ENCODE measurements at regions not wholly inside any gene's neighbourhood (a gene's known extent, or its start where the extent isn't known, plus 50 kb on each side); places are given as distances from the start of the nearest gene placed in this dataset.

DNA sequence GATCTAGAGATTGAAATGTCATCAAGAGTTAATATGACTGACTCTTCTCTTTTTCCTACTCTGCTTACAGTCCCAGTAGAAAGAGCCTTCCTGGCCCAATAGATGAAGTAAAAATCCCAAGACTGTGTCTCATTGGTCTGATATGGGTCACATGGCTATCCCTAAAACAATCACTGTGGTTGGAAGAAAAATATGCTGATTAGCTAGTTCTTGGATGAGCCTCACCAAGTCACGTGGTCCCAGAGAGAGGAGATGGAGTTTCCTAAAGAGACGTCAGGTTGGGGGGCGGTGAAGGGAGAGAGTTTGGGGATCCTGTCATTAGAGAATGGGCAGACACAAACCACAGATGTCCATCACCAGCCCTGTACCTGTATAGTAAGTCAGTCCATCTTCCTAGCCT is 466.3 kb downstream of the HAPSTR1 start:
- no peak for DNase-seq

DNA sequence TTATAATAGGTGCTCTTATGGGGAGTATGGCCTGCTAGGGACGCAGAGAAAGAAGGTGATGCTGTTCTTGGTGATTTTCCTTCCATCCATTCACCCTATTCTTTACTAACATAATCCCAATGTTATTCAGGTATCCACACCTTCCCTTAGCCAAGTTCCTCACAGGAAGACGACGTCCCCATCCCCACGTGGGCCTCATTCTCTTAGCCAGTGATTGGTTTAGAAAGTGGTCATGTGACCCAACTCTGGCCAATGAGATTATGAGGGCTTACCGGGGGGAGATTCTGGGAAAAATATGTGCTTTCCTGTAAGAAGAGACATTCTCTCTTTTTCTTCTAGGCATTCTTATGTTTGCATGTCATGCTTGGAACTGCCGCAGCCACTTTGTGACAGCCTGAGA is 474.7 kb downstream of the HAPSTR1 start:
- no peak for DNase-seq

DNA sequence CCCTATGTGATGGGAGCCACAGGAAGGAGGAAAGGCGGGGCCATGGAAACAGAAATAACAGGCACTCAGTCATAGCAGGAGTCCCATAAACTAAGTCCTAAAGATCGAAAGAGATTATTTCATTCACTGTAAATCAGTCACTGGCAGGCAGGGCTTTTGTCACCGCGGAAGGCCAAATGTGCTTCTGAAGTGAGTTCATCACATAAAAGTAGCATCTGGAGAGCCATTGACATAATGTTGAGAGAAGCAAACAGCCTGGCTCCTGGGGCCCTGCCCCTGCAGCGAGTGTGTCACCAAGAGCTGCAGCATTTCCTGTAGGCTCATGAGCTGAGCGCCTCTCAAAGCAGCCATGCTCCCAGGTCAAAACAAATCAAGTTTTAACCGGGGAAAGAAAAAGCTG is 476.2 kb downstream of the HAPSTR1 start:
- no peak for DNase-seq

DNA sequence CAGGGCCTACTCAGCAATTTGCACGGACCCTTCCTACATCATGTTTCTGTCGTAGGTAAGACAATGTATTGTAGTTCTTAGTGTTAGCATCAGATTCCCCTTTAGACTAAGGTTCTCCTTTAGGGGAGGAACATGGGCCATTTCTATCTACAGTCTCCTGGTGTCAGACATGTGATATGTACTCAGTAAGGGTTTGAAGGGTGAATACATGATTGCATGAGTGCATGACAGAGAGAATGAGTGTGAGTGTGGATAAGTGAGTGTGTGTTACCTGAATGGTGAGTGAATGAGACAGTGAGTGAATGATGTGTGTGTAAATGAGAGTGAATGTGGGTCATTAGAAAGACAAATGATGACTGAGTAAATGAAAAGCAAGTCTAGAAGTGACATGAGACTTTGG is 476.8 kb downstream of the HAPSTR1 start:
- DNase-seq: no peak

DNA sequence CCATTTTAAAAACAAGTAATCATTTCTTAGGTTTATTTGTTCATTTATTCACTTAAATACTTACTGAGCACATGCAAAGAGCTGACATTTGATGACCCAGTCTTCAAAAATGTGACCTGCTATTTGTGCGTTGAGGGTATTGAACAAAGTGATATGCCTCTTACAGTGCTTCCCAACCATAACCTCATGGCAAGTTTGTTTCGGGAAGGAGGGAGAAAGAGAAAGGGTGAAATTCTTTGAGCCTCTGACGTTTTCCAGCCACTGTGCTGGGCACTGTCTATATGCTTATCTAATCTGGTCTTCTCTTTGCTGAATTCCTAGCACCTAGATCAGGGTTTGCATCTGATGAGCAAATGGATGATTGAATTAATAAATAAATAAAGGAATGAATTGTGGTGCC is 479.1 kb downstream of the HAPSTR1 start:
- DNase-seq: no peak

DNA sequence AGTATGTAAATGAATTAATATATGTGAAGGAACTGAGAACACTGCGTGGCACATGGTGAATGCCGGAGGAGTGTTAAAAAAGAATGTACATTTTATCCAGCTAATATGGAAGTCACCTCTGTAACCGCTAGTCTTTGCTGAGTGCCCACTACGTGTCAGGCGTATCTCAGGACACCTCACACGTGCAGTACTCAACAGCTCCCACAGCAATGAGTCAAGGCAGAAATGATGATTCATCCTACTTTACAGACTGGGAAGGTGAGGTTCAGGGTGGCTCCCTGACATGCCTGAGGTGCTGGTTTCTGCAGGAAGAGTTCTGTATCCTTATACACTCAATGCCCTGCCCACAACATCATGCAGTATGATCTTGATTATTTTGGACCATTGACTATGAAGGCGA is 487.0 kb downstream of the HAPSTR1 start:
- DNase-seq: no peak

DNA sequence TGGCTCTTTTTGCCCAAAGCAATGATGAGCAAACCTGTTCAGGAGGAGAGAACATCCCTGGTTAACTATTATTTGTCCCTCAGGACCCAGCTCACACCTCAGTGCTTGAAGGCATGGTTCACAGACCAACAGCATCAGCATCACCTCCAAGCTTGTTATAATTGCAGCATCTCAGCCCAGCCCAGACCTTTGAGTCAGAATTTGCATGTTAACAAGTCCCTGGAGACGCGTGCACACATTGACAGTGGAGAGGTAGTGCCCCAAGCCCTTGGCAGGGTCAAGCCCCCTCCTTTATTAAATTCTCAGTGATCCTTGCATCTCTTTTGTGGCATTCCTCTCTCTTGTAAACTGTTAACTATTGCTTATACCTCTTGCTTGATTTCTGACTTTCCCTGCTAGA is 488.6 kb downstream of the HAPSTR1 start:
- DNase-seq: no peak

DNA sequence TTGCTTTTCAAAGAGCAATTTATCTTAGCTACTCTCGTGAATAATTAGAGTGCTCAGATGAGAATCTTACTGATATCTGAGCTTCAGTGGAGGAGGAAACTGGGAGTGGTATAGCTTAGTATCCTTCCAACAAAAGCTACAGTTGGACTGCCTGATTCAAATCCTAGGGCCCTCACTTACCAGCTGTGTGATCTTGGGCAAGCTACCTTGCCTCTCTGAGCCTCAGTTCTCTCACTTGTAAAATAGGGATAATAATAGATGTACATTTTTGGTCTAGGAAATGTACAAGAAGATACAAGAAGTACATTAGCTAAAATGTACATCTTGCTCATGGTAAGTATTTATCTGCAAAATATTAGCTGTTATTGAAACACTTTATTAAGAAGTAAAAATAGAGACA is 502.0 kb downstream of the HAPSTR1 start:
- DNase-seq: no peak

DNA sequence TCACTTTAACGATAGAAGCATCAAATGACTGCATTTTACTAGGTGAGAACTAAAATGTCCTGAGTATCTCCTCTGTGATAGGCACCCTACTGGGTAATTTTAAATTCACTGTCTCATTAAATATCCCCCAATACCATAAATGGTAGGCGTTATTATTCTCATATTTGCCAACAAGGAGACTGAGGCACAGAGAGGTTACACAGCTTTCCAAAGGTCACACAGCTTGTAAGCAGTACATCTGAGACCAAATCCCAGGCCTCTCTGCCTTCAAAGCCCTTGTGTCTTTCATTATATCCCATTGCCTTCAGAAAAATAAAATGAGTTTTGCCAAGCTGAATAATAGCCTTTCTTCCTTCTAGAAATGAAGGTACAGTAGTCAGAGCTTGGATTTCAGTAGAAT is 502.6 kb downstream of the HAPSTR1 start:
- DNase-seq: no peak

DNA sequence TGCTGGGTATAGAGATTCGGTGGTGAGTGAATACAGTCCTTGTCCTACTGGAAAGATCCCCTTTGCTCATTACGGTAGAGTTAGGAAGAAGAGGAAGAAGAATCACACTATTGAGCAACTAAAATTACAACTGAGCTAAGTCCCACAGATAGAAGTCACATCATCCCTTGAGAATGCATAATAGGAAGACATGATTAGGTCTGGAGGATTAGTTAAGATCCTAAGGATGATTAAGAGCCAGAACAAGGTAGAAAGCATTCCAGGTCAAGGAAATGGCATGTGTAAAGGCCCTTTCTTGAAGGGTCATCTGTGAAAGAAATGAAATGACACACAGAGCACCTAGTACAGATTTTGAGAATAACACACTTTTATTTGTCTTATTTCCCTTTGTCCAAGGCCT is 503.5 kb downstream of the HAPSTR1 start:
- DNase-seq: no peak

DNA sequence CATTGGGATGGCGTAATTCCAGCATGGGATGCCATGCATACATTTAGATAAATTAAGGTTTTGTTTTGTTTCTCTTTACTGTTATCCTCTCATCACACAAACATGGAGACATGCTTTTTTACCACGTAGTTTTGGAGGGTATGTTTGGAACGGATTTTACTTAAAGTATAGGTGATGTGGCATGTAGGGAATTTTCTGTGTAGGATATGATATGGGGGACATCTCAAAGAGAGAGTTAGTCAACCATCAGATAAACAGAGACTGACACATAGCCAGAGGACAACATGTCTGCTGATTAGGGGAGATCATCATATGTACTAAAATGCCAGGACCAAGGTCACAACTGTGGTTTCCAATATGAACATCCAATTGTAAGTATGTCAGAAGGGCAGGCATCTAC is 503.9 kb downstream of the HAPSTR1 start:
- no peak for DNase-seq

DNA sequence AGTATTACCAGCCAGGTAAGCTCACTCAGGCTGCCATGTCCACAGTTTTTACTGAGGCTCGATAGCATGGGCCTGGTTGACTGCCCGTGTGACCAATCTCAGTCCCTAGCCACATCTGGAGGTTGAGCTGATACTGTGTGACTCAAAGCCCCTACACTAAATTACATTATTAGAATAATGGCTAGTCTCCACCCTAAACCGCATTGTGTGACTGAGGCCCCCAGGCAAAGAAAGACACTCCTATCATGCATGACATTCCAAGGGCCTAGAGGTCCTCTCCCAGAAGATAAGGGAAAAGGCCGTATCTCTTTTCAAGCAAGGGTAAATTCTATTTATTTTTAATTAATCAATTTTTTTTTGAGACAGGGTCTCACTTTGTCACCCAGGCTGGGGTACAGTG is 505.3 kb downstream of the HAPSTR1 start:
- DNase-seq: no peak

DNA sequence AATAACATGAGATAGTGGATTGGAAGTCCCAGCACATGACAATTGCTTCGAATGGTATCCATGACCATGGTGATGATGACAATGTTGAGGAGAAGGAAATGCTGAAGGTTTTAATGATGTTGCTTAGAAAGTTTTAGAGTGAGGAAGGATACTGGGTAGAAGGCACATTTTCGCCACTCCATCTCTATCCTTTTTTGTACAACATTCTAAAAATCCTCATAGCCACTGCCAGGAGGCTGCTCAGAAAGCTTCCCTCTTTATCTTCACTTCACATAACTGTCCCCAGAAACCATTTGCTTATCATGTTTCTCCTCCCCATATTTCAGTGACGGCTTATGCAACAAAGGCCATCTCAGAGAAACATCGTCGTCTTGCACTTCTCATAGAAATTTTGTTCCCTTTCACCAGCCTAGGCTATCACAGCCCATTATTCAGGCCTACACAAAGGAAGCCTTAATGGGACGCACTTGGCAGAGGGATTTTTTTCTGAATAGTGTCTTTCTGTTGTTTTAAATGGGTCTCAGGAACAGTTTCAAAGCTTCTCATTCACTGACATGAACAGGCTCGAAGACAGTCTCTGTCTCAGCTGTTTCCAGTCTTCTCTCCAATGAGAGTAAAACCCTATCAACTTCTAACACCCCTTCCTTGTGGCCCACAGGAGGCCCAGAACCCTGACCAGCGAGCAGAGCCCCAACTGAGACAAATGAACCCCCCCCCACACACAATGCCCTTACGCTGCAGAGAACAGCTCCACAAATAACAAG is 506.7 kb downstream of the HAPSTR1 start:
- peak in 26 of 51 donors; percentile 1 to 85 (median 19) for DNase-seq

DNA sequence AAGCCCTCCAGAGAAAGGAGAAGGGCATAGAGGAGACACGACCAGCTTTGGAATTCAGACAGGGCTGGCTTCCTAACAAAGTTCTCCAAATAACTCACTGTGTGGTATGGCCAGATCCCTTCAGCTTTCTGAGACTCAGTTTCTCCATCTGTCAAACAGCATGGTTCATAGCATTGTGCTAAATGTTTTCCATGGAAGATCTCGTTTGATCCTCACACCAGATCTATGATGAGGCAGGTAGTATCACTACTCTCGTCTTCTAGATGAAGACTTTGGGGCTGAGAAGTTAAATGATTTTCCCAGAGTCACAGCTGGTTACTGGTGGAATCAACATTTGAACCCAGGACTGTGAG is 507.3 kb downstream of the HAPSTR1 start:
- DNase-seq: no peak

DNA sequence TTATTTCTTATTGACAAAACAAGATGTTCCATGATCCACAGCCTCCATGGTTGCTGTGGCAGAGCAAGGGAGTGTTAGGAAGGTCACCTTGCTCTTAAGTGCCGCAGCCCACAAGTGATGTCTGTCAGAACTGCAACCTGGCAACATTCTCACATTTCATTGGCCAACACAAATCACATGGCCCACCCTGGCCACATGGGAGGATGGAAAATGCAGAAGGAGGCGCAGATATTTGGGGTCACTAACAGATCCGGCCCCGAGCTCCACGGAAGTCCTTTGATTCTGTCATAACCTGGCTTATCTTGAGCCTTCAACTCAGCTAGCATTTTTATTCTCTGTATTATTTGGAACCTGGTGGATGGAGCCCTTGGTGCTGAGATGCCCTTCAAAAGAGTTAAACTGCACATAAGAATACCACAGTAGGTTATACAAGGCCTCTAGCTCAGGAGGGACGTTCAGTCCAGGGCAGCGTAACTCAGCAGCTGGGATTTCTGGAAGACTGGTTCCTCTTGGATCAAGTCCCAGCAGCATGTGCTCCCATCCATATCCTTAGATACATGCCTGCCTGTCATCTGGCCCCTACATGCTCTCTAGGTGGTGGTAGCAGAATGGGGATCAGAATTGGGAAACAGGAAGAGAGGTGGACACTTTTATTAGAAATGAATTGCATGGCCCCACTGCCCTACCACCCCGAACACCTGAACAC is 508.1 kb downstream of the HAPSTR1 start:
- no peak for DNase-seq

DNA sequence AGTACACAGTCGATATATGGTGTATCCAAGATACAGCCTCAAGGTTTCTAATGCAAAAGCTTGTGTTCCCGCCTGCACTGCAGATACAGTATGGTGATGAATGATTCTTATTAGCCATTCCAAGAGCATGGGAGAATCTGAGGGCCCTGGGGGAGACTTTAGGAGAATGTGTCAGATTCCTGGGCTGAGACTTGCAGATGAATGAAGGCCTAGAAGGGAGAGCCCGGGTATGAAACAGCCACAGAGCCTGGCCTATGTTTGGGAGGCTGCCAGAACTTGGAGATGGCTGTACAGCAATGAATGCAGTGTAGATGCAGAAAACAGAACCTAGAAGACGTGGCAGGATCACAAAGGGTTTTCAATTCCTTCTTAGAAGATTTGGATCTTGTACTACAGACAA is 510.7 kb downstream of the HAPSTR1 start:
- peak in 6 of 51 donors; percentile 0 to 5 (median 2) for DNase-seq

DNA sequence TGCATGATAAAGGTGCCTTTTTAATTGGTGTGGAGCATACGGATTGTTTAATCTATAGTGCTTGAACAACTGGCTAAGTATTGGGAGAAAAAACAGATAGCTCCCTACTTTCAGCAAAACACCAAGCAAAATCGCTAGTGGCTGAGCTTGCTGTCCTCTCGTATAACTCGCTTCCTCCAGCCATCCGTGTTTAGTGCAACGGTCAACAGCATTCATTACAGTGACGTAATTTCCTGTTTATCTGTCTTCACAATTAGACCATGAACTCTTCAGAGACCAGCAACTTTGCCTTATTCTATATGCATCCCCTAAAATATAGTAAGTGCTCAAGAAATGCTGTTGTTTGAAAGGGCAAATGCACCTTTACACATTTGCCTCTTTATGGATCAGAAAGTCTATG is 511.9 kb downstream of the HAPSTR1 start:
- no peak for DNase-seq

DNA sequence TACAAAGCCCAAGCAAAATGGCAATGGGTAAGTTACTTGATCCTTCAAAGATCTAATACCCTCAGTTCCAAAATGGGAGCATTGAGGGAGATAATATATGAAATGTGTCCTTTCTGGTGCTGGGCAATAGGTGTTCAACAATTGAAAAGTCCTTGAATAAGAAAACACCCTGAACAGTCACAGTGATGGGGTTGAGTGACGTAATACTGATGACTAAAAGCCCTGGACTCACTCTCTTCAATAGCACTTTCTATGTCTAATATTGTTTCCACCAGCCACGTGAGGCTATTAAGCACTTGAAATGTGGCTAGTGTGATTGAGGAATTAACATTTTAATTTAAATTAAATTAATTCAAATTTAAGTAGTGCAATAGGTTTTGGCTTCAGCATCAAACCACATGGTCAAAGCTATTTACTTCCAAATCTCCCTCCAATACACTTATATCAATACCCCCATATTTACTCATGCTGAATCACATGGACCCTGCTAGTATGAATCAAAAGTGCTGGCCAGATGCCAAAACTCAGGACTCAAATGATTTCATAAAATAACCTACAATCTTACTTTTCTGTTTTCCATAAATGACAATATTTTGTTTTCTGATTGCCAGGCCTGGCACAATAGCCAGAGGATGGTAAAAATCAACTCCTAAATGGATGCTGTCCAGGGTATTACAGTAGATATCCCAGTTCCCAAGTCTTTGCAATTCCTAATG is 516.2 kb downstream of the HAPSTR1 start:
- DNase-seq: no peak

DNA sequence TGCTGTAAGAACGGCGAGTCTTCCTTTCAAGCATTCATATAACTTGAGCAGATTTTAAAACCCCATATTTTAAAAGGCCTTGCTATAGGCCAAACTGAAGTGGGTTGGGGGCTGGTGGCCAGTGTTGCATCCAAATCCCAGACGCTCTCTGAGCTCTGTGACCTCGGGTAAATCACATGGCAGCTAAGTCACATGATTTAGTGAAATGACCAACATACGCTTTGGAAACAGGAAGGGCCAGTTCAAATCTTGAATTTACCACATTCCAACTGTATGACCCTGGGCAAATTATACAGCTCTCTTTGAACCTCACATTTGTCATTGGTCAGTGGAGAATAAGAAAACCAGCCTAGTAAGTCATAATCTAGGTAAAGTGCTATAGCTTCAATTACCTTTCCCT is 519.3 kb downstream of the HAPSTR1 start:
- no peak for DNase-seq

DNA sequence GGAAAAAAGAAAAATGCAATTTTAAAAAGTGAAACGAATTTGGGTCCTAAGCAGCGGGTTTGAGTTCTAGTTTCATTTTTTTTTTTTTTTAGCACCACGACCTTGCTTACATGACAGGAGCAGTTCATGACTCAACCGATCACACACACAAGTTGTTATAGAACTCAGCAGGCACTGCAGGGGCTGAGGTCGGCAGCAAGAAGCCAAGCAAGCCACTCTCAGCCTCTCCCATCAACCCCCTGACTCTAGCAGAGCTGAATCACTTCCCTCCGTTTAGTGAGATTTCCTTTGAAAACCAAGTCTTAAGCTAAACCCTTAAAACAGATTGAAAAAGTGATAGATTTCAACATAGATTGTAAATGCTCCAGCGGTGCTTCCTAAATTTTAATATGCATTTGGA is 520.8 kb downstream of the HAPSTR1 start:
- DNase-seq: no peak

DNA sequence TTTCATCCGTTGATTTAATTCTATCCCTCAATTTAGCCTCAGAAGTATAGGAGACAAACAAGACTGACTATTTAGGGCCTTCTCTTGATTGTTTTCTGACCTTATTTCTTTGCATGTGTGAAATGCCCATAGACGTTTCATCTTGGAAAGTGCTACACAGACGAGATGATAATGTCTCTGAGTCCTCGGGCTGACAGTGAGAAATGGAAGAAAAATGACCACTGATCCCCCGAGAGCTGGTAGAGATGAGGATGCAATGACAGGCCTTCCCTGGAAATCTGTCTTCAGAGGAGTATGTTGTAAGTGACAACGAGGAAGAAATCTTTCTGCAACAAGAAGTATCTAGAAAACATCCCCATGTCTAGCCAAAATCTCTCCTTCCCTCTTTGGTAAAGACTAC is 522.9 kb downstream of the HAPSTR1 start:
- no peak for DNase-seq

DNA sequence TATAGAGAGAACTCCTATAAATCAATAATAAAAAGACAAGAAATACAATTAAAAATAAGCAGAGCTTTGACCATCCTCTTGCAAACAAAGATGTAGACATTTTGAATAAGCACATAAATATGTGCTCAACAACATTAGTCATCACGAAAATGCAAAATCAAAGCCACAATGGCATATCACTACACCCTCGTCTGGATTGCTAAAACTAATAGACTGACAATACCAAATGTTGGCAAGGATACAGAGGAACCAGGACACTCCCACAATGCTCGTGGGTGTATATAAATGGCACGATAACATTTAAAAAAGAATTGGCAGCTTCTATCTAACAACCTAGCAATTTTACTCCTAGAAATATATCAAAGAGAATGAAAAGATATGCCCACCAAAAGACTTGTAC is 530.8 kb downstream of the HAPSTR1 start:
- DNase-seq: no peak

DNA sequence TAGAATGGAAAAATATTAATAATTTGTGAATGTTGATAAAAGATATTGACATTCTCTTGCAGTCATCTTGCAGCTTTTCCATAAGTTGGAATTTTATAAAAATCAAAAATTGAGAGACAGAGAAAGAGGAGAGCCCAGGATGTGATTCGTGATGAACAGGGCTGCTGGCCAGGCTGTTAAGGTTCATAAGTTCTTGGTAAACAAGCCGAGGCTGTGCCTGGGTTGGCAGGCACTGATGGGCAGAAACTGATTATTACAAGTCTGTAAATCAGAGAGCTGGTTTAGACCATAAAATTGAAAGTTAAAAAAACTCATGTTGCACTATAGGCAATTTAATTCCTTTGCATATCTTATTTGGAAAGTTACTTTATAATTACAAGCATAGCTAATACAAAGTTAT is 533.7 kb downstream of the HAPSTR1 start:
- DNase-seq: no peak
